NCI-H128 (cell line): ENCODE measurements at regions not wholly inside any gene's neighbourhood (a gene's known extent, or its start where the extent isn't known, plus 50 kb on each side); places are given as distances from the start of the nearest gene placed in this dataset.
A peak's percentile ranks its signal among the peaks of the same experiment; 100 is the strongest.

Source experiments
- DNase-seq: peaks from one replicate; lab custom pipeline; 2025; ENCODE audit not compliant: unreplicated experiment; lab: John Stamatoyannopoulos, UW

DNA sequence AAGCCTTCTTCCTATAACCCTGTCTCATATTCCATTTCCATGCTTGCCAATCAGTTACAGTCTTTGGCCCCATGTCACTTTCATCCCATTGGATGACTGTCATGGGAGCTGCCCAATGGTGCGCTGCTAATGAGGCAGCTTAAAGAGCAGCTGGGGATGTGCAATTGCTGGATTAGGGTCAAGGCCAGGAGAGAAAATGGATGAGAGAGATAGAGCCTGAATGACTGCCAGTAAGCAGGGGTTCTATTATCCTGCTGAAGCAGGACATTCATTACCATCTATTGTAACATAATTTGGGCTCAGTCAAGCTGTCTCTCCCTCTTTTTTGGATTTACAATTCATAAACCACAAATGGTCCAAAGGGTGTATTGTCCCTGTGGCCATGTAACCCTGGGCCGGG lies 909.0 kb downstream of the CENPC start:
- DNase-seq, result no peak

DNA sequence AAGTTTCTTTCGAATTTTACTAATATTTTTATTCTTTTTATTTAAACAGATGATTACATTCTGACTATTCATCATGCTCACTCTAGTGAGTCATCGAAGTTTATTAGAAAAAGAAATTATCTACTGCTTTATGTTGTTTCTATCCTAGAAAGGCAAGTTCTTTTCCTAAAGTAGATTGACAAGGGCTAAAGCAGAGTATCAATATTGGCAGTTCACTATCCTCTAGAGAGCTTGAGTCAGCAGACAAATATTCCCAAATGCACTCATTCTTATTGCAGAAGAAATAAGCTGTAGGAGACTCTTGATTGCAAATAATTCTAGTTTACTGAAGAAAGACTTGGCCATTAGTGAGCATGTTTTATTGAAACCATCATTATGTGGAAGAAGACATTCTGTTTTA lies 911.8 kb downstream of the CENPC start:
- DNase-seq, result no peak

GRCh38 chr4:66629927-66630326 lies 915.4 kb downstream of the CENPC start:
- no peak for DNase-seq

DNA sequence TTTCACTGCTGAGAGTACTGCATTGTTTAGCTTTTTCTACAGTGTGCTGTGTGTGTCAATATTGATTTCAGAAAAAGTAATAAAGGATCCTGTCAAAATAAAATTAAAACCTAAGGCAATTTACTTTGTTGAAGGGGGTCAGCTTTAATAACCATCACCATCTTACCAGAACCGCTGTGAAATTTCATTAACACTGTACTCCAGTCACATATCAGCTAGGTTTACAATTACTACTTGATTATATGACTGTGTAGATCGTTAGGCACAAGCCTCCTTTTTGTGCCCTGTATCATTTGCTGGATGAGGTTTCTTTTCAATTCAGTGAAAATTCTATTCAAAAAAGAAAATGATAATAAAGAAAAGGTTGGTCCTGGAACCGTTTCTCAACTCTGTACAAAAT lies 917.2 kb downstream of the CENPC start:
- DNase-seq, result peak; percentile 26

- DNase-seq, result no peak
Measured at GRCh38 chr4:66625480-66625879, 919.8 kb downstream of the CENPC start.

DNA sequence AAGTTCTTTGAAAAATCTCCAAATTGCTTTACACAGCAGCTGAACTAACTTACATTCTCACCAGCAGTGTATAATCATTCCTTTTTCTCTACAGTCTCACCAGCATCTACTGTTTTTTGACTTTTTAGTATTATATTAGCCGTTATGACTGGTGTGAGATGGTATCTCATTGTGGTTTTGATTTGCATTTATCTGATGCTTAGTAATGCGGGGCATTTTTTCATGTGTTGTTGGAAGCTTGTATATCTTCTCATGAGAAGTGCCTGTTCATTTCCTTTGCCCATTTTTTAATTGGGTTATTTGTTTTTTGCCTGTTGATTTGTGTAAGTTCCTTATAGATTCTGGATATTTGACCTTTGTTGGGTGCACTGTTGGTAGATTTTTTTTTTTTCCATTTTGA lies 931.7 kb downstream of the CENPC start:
- no peak for DNase-seq

- DNase-seq, result no peak
Measured at GRCh38 chr4:66609014-66609413, 936.3 kb downstream of the CENPC start.

GRCh38 chr4:66606908-66607307 lies 936.6 kb upstream of the EPHA5 start:
- no peak for DNase-seq

DNA sequence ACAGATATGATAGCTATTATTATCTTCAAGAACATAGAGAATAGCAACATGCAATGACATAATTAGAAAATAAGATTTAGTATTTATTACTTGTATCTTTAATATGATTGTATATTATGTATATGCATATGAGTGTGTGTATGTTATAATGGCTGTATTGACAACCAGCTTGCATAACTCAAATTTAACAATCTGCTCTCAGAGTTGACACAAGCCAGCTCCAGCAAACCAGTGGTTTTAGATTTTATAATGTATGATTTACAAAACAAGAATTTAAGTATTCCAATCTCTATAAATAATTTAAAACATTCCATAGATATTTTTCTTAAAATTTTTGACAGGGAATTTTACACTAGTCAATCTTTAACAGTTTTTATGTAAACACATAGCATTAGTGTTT lies 935.9 kb upstream of the EPHA5 start:
- no peak for DNase-seq

DNA sequence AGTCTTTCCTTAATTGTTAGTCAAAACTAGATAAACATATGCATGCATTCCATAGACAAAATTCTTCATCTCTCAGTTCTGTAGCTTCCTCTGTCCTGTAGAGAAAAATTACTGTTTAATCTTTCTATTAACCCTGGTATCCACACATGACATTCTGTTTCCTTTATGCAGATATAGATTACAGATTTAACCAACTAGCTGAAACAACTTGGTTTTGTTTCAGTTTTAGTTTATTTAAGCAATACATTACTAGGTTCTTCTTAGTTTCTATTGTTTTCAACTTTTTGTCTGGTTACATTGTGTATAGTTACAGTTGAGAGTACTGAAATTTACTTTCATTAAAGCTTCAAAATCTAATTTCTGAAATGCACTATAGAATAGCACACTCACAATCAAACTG lies 933.9 kb upstream of the EPHA5 start:
- no peak for DNase-seq

- no peak for DNase-seq
Measured at GRCh38 chr4:66602622-66603021, 932.3 kb upstream of the EPHA5 start.

GRCh38 chr4:66591968-66592367 lies 921.7 kb upstream of the EPHA5 start:
- no peak for DNase-seq

- no peak for DNase-seq
Measured at GRCh38 chr4:66590488-66591215, 920.4 kb upstream of the EPHA5 start.

- no peak for DNase-seq
Measured at GRCh38 chr4:66589183-66589582, 918.9 kb upstream of the EPHA5 start.

- DNase-seq, result peak; percentile 2
Measured at GRCh38 chr4:66585767-66586166, 915.5 kb upstream of the EPHA5 start.

DNA sequence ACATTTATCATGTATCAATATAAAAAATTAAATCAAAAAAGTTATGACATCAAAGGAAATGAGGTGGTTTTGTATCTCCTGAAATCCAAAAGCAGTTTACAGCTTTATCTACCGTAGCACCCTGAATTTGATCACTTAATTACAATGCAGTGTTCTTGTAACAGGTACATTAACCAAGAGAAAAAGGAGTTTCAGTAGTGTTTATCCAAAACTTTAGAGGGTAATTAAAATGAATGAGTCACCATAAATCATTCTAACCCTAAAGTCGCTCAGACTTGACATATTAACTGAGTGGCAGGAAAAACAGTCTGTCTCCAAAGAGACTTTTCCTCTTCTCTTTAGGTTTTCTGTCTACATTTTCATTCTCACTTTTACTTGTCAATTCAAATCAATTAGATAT lies 907.6 kb upstream of the EPHA5 start:
- DNase-seq, result peak; percentile 27

- no peak for DNase-seq
Measured at GRCh38 chr4:66575008-66575696, 904.9 kb upstream of the EPHA5 start.

DNA sequence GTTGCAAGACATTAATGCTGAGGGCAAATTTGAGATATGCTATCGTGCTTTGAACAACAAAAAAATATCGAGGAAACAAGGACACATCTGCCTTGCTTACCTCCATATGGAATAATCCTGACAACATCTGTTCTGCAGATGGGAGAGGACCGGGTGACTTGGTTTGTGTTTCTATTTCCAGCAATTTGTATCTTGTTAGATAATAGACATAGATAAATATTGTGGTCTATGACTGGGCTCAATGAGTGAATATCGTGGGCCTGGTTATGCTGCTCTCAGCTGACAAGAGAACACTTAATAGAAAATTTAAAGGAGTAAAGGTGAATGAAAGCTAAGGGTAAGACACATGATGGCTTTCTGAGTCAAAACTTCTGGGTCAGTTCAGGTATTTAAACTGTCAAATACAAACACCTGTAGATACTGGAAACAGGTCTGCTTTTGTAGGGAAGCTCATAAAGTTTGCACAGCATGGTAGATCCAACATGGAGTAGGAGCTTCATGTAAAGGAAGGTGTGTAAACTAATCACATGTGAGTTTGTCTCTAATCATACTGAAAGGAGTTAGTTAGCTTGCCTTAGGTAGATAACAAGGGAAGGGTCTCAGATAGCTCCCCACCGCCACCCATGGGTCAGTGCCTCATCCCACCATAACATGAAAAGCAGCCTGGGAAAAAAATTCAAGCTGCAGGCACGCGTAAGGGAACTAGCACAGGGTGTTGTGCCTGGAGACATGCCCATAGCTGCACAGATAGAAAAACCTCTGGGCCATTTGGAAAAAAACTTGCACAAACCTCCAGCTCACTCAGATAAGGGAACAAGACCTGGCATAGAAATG lies 904.1 kb upstream of the EPHA5 start:
- DNase-seq, result no peak

DNA sequence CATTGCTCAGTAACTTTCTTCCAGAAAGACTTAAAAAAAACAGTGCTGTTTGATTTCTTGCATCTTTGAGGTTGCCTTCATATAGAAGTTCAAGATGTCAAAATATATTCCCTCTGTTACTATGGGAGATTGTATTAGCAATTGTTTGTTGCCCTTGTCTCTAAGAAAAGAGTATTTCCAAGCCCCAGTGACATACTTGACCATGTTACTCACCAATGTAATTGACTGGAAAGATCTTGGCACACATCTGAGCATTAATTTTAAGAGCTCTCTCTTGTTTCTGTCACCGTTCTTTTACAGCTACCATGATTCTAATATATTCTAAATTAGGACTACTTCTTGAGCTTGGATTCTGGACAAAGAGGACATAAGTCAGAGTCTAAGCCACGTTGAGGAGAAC lies 902.7 kb upstream of the EPHA5 start:
- no peak for DNase-seq

DNA sequence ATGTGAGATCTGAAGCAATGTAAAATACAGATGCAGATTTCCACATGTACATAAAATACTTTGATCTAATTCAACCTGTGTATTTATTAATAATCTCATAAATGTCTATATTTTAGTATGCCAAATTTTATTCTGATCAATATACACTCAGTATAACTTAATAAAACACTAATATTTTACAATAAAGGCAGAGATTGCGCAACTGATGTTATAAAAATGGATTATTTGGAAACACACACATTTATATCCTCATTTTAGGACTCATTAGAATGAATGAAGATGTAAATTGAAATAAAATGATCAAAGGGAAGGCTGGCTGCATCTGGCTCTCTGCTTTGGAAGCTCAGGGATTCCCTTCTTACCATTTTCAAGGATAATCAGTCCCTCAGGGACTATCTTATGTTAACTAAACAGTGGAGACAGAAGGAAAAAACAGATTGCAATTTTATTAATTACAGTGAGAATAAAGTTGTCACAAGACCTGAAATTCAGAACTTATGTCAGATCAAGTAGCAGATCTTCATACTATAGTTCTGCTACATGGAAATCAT lies 900.9 kb upstream of the EPHA5 start:
- DNase-seq, result no peak

DNA sequence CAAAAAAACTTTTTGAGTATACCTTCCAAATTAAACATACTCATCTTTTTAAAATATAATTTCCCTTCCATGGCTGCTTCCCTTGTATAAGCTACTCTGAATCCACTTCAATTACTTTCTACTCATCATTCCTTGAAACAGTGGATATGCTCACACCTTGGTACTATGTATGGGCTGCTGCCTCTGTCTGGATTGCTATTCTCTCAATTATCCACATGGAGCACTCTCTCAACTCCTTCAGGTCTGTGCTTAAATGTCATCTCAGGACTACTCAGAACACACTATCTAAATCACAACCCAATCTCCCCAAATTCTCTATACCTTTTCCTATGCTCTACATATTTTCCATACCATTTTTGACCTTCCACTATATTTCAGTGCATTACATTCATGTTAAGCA lies 898.9 kb upstream of the EPHA5 start:
- no peak for DNase-seq

DNA sequence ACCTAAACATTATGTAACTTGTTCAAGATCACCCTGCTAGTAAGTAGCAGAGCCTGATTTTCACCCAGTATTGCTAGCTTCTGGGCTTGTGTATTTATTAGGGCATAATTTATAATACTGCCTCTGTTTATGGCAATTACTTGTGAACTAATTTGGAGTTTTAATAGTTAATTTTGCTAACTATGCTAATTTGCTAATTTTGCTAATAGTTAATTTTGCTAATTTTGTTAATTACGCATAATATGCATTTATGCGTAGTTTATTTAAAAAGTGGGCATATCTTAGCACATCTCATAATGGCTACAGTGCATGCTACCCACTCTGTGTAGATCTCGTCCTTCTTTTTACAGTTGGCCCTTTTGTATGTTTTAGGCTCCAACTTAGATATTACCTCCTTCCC lies 898.1 kb upstream of the EPHA5 start:
- no peak for DNase-seq
